OCI-LY7 (cell line): ENCODE measurements at regions not wholly inside any gene's neighbourhood (a gene's known extent, or its start where the extent isn't known, plus 50 kb on each side); places are given as distances from the start of the nearest gene placed in this dataset.

Source experiments
- BruUV-seq: library from RNA; stranded (reverse); fragments of 400-500 nt; replicated peaks from 2 replicates; lab custom pipeline; 2021; lab: Mats Ljungman, UMichigan
- CTCF ChIA-PET: fragments of 300-600 bp; sonication (Branson Sonifier 250); formaldehyde crosslinking; loops from one replicate; lab custom pipeline; 2022; ENCODE audit warnings: antibody characterized with exemption; ENCODE audit not compliant: unreplicated experiment; lab: Charles Lee
- POLR2A ChIA-PET: fragments of 300-600 bp; sonication (Branson Sonifier 250); formaldehyde crosslinking; loops from one replicate; lab custom pipeline; 2022; ENCODE audit warnings: antibody characterized with exemption; lab: Charles Lee
- DNase-seq: peaks from one replicate; pipeline ENCODE4 v3.0.0-alpha.2; 2015; ENCODE audit warnings: low spot score
- H2AFZ ChIP-seq: fragments of 200-600 bp; sonication (generic), shearing (Covaris generic); 2 replicates; pipeline ENCODE4 v1.6.1; 2014; ENCODE audit warnings: mild to moderate bottlenecking, antibody characterized with exemption, low read length, moderate library complexity
- H3K27ac ChIP-seq: fragments of 200-600 bp; sonication (generic); 2 replicates; pipeline ENCODE4 v1.5.1; 2014; ENCODE audit warnings: mixed run types, low read depth, mild to moderate bottlenecking, moderate library complexity, low read length, inconsistent platforms; ENCODE audit not compliant: poor library complexity, severe bottlenecking
- H3K36me3 ChIP-seq: fragments of 200-600 bp; sonication (generic); 2 replicates; pipeline ENCODE4 v1.6.1; 2014; ENCODE audit warnings: mild to moderate bottlenecking, antibody characterized with exemption, low read length, moderate library complexity, mixed read lengths; ENCODE audit not compliant: insufficient read depth
- H3K4me1 ChIP-seq: fragments of 200-600 bp; sonication (generic); 2 replicates; pipeline ENCODE4 v1.5.1; 2014; ENCODE audit warnings: mild to moderate bottlenecking, low read length; ENCODE audit not compliant: insufficient read depth, poor library complexity, severe bottlenecking
- H3K4me2 ChIP-seq: fragments of 200-600 bp; sonication (generic); 2 replicates; pipeline ENCODE4 v1.6.1; 2014; ENCODE audit warnings: mild to moderate bottlenecking, low read length
- H3K4me3 ChIP-seq: fragments of 200-600 bp; sonication (generic); 2 replicates; pipeline ENCODE4 v1.5.1; 2014; ENCODE audit warnings: mild to moderate bottlenecking, low read depth, low read length; ENCODE audit not compliant: poor library complexity, severe bottlenecking
- H3K79me2 ChIP-seq: fragments of 200-600 bp; sonication (generic); 2 replicates; pipeline ENCODE4 v1.6.1; 2016; ENCODE audit warnings: low read depth, mild to moderate bottlenecking, low read length, moderate library complexity, mixed read lengths; ENCODE audit not compliant: insufficient read depth
- H3K9me2 ChIP-seq: fragments of 200-600 bp; sonication (generic); 2 replicates; pipeline ENCODE4 v1.6.1; 2016; ENCODE audit warnings: mild to moderate bottlenecking, low read length, mixed read lengths; ENCODE audit not compliant: insufficient read depth
- H3K9me3 ChIP-seq: fragments of 200-600 bp; sonication (generic); 2 replicates; pipeline ENCODE4 v1.6.1; 2014; ENCODE audit warnings: mild to moderate bottlenecking, mixed run types, low read length, mixed read lengths
- H4K20me1 ChIP-seq: fragments of 200-600 bp; sonication (generic); 2 replicates; pipeline ENCODE4 v1.6.1; 2014; ENCODE audit warnings: mild to moderate bottlenecking, antibody characterized with exemption, low read length, moderate library complexity, mixed read lengths; ENCODE audit not compliant: insufficient read depth
- EZH2phosphoT487 ChIP-seq: fragments of 200-600 bp; sonication (generic); IDR thresholded peaks from 2 replicates; pipeline ENCODE4 v1.6.1; 2018; ENCODE audit warnings: low read depth, borderline replicate concordance, mild to moderate bottlenecking, mixed run types, antibody characterized with exemption, low read length, moderate library complexity, mixed read lengths
- intact Hi-C: fragments of 100-400 bp; cut with micrococcal nuclease; formaldehyde crosslinking; loops from one replicate; pipeline ENCODE4 v1.10.0; 2022; ENCODE audit not compliant: unreplicated experiment
- TF ChIP-seq, protein P1 (sequence below): fragments of 200-600 bp; sonication (generic); conservative IDR thresholded peaks from 2 replicates; pipeline ENCODE4 v1.5.1; 2014; ENCODE audit warnings: mild to moderate bottlenecking, antibody characterized with exemption, low read length, moderate library complexity, mixed read lengths

DNA sequence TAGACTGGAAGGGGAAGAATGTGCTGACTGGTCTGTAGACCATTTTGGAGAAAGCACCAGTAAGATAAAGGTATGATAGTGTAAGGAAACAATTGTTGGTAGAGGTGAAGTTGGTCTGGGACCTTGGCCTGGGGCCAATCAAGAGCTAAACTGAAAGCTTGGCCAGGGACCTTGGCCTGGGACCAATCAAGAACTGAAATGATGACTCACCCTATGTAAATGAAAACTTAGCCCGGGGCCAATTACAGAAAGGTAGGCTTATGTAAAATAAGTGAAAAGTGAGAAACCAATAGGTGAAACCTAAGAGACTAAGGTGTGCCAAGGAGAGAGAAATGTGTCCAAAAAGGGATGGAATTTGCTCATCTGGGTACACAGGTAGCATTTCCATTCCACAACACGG, 776.0 kb downstream of the C12orf50 start:
- Histone ChIP-seq H3K4me3 (no peak overlapping the region), H3K4me1 (no peaks in the 10 kb centered on the region), H3K9me2 (no peaks in the 10 kb centered on the region), H4K20me1 (no peaks in the 10 kb centered on the region), H3K27ac (no peak overlapping the region), H2AFZ (no peak overlapping the region), H3K9me3 (no peaks in the 10 kb centered on the region), H3K79me2 (no peaks in the 10 kb centered on the region), H3K36me3 (no peaks in the 10 kb centered on the region), H3K4me2 (no peak overlapping the region)
- DNase-seq, result no peak
- intact Hi-C loops, result no loop called here
- TF ChIP-seq, protein P1, sequence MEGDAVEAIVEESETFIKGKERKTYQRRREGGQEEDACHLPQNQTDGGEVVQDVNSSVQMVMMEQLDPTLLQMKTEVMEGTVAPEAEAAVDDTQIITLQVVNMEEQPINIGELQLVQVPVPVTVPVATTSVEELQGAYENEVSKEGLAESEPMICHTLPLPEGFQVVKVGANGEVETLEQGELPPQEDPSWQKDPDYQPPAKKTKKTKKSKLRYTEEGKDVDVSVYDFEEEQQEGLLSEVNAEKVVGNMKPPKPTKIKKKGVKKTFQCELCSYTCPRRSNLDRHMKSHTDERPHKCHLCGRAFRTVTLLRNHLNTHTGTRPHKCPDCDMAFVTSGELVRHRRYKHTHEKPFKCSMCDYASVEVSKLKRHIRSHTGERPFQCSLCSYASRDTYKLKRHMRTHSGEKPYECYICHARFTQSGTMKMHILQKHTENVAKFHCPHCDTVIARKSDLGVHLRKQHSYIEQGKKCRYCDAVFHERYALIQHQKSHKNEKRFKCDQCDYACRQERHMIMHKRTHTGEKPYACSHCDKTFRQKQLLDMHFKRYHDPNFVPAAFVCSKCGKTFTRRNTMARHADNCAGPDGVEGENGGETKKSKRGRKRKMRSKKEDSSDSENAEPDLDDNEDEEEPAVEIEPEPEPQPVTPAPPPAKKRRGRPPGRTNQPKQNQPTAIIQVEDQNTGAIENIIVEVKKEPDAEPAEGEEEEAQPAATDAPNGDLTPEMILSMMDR, result no peak
- TF ChIP-seq EZH2phosphoT487, result no peak
- ChIA-PET POLR2A (interaction anchor here (0.6 kb wide), 1 partner anchor 37 kb away, joined by 3 read pairs; no protein-coding TSS in a partner anchor), CTCF (no interaction called here)
- BruUV-seq, result no TSS peak

DNA sequence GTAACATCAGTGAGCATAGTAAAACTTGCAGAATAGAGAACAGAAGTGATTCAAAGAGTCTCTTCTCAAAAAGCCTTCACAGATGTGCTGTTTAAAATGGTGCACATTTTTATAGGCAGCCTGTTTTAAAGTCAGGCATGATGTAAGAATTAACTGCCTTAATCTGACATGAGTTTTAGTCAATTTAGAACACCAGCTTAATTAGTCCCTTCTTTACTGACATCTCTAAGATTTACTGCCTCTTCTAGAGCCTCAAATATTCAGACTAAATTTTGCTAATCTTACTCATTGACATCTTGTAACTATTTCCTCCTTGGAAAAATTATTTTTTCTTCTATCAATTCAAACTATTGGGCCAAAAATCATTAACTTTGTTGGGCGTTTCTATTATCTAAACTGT, 782.5 kb downstream of the C12orf50 start:
- ChIA-PET CTCF (no interaction called here), POLR2A (no interaction called here)
- no TSS peak for BruUV-seq
- H3K9me3 ChIP-seq, result no peaks in the 10 kb centered on the region
- intact Hi-C loops, result no loop called here
- no peak overlapping the region for H3K4me2 ChIP-seq
- H4K20me1 ChIP-seq, result no peaks in the 10 kb centered on the region
- H3K4me1 ChIP-seq, result no peaks in the 10 kb centered on the region
- no peak overlapping the region for H2AFZ ChIP-seq
- DNase-seq, result no peak
- no peak overlapping the region for H3K27ac ChIP-seq
- no peaks in the 10 kb centered on the region for H3K79me2 ChIP-seq
- TF ChIP-seq EZH2phosphoT487, result no peak
- TF ChIP-seq, protein P1, result no peak
- H3K36me3 ChIP-seq, result no peaks in the 10 kb centered on the region
- H3K4me3 ChIP-seq, result no peak overlapping the region
- H3K9me2 ChIP-seq, result no peaks in the 10 kb centered on the region

DNA sequence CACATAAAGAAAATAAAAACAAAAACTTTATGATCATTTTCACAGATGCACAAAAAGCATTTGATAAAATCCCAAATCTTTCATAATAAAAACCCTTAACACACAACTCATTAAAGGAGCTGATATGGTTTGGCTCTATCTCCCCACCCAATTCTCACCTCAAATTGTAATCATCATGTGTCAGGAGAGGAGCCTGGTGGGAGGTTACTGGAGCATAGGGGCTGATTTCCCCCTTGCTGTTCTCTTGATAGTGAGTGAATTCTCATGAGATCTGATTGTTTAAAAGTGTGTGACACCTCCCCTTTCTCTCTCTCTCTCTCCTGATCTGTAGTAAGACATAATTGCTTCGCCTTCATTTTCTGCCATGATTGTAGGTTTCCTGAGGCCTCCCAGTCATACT, 790.7 kb downstream of the C12orf50 start:
- DNase-seq, result no peak
- POLR2A ChIA-PET, result interaction anchor here (0.7 to 0.9 kb wide), 3 partner anchors 9 to 294 kb away, joined by 3 to 6 read pairs (median 3); no protein-coding TSS in a partner anchor
- BruUV-seq, result no TSS peak
- no peak for TF ChIP-seq EZH2phosphoT487
- TF ChIP-seq, protein P1, result no peak
- Histone ChIP-seq H2AFZ (no peak overlapping the region), H3K36me3 (no peaks in the 10 kb centered on the region), H3K4me1 (no peaks in the 10 kb centered on the region), H3K4me2 (no peak overlapping the region), H4K20me1 (no peaks in the 10 kb centered on the region), H3K79me2 (no peaks in the 10 kb centered on the region), H3K4me3 (no peak overlapping the region), H3K9me3 (no peaks in the 10 kb centered on the region), H3K27ac (no peak overlapping the region), H3K9me2 (no peaks in the 10 kb centered on the region)
- intact Hi-C loops, result no loop called here
- CTCF ChIA-PET, result no interaction called here
